K562 (cell line): ENCODE measurements at regions not wholly inside any gene's neighbourhood (a gene's known extent, or its start where the extent isn't known, plus 50 kb on each side); places are given as distances from the start of the nearest gene placed in this dataset.
"Not testable (repeated sequence)": the region's sequence is repeated elsewhere in the genome, so short reads cannot be mapped to it uniquely, and the experiment has no call there.

Experiments
- ATAC-seq: fragments of 200-7000 bp; cut with Tn5 transposase; 3 replicates; pipeline ENCODE4 v1.9.1; 2020; ENCODE audit warnings: moderate library complexity
- BruUV-seq: library from RNA; stranded (reverse); fragments of 400-500 nt; replicated peaks from 2 replicates; lab custom pipeline; 2021; lab: Mats Ljungman, UMichigan
- CTCF ChIA-PET: fragments of 300-600 bp; formaldehyde crosslinking; extraction: SDS; loops from one replicate; lab custom pipeline; 2021; ENCODE audit warnings: low intra/inter-chr PET ratio; lab: Yijun Ruan, JAX
- POLR2A ChIA-PET: fragments of 300-600, 350-650 bp; sonication (Branson Sonifier 250); formaldehyde crosslinking; extraction: SDS; loops from one replicate; lab custom pipeline; 2021; ENCODE audit warnings: antibody characterized with exemption, inconsistent platforms; lab: Yijun Ruan, JAX
- DNase-seq, 4 experiments: peaks; one replicate each; pipeline versions ENCODE4 v3.0.0 to v3.0.0-alpha.2; 2011 to 2018; ENCODE audit warnings: low spot score in 3 of 4, mixed read lengths in 3 of 4; ENCODE audit errors: extremely low read depth in 1 of 4
- FAIRE-seq: peaks from 2 replicates; lab custom pipeline; 2011; peaks lifted over from hg19 to GRCh38; lab: Jason Lieb, UNC
- H2AFZ ChIP-seq: 2 replicates; pipeline ENCODE4 v1.6.0; 2011; ENCODE audit warnings: low read depth, low read length, control low read depth, inconsistent platforms
- H3K27ac ChIP-seq: fragments of 200-600 bp; 3 replicates; pipeline ENCODE4 v1.8.0; 2011; ENCODE audit warnings: low read depth, mild to moderate bottlenecking, control low read depth, inconsistent platforms, low read length, moderate library complexity, mixed read lengths; ENCODE audit errors: extremely low read depth
- H3K27me3 ChIP-seq, 2 experiments: fragments of 300-600 bp in 1 of 2; 2 replicates in 1 of 2; 3 replicates in 1 of 2; pipeline versions ENCODE4 v1.6.0 to v1.8.0; 2011; ENCODE audit warnings: inconsistent platforms in 2 of 2, low read length in 2 of 2, mild to moderate bottlenecking in 1 of 2, mixed read lengths in 1 of 2, moderate library complexity in 1 of 2; ENCODE audit not compliant: control insufficient read depth in 2 of 2, insufficient read depth in 2 of 2
- H3K36me3 ChIP-seq: fragments of 300-600 bp; 3 replicates; pipeline ENCODE4 v1.8.0; 2011; ENCODE audit warnings: mild to moderate bottlenecking, low read length, inconsistent platforms; ENCODE audit not compliant: control insufficient read depth, insufficient read depth
- H3K4me1 ChIP-seq, 2 experiments: fragments of 200-600 bp in 1 of 2; replicated peaks in 1 of 2; 2 replicates in 1 of 2; 3 replicates in 1 of 2; pipeline versions ENCODE4 v1.5.1 to v1.8.0; 2011; ENCODE audit warnings: inconsistent platforms in 2 of 2, low read length in 2 of 2, mild to moderate bottlenecking in 1 of 2, mixed read lengths in 1 of 2, moderate library complexity in 1 of 2; ENCODE audit not compliant: control insufficient read depth in 2 of 2, insufficient read depth in 2 of 2
- H3K4me2 ChIP-seq: 2 replicates; pipeline ENCODE4 v1.6.1; 2011; ENCODE audit warnings: low read length, control low read depth, inconsistent platforms, mixed read lengths; ENCODE audit not compliant: insufficient read depth
- H3K4me3 ChIP-seq: fragments of 200-600 bp; sonication (generic), shearing (Covaris generic); 2 replicates; pipeline ENCODE4 v1.5.1; 2016; ENCODE audit warnings: control low read depth, inconsistent platforms
- H3K79me2 ChIP-seq: fragments of 200-600 bp; 3 replicates; pipeline ENCODE4 v1.8.0; 2011; ENCODE audit warnings: low read length, inconsistent platforms; ENCODE audit not compliant: control insufficient read depth, insufficient read depth
- H3K9ac ChIP-seq, 2 experiments: 2 replicates each; pipeline versions ENCODE4 v1.6.0 to v1.6.1; 2011; ENCODE audit warnings: low read depth in 2 of 2, low read length in 2 of 2, control low read depth in 1 of 2, inconsistent platforms in 1 of 2, mild to moderate bottlenecking in 1 of 2, mixed read lengths in 1 of 2; ENCODE audit not compliant: insufficient read depth in 1 of 2
- H3K9me1 ChIP-seq: one replicate; pipeline ENCODE4 v1.6.0; 2011; ENCODE audit warnings: inconsistent platforms, mild to moderate bottlenecking, low read length, moderate library complexity; ENCODE audit not compliant: control insufficient read depth, insufficient read depth
- H3K9me3 ChIP-seq: replicated peaks from 2 replicates; pipeline ENCODE4 v1.5.1; 2011; ENCODE audit warnings: low read depth, low read length, inconsistent platforms; ENCODE audit not compliant: control insufficient read depth, insufficient read depth
- H4K20me1 ChIP-seq: replicated peaks from 2 replicates; pipeline ENCODE4 v1.6.1; 2011; ENCODE audit warnings: low read length, inconsistent platforms, mixed read lengths; ENCODE audit not compliant: control insufficient read depth, insufficient read depth
- WGBS: fragments of 100-300 bp; shearing (Covaris generic); methylation state at CpG from one replicate; pipeline ENCODE4 v1.1.6; 2016; ENCODE audit warnings: low coverage, mixed read lengths; ENCODE audit not compliant: insufficient coverage; ENCODE audit errors: missing lambda C conversion rate; 5-methylcytosine and 5-hydroxymethylcytosine counted together
- in situ Hi-C: fragments of 300-500 bp; cut with MboI; formaldehyde crosslinking; loops from 4 replicates; pipeline ENCODE4 v1.15.0; 2018; ENCODE audit warnings: inconsistent platforms, mixed read lengths
- intact Hi-C: fragments of 100-400 bp; cut with micrococcal nuclease; formaldehyde crosslinking; loops from 2 replicates; pipeline ENCODE4 v1.14.2; 2022

- H3K9me1 ChIP-seq, DNase-seq, H2AFZ ChIP-seq, H3K36me3 ChIP-seq, H3K79me2 ChIP-seq, BruUV-seq, POLR2A ChIA-PET, in situ Hi-C loops, CTCF ChIA-PET, H3K9ac ChIP-seq, H3K27ac ChIP-seq, H3K4me1 ChIP-seq, H3K9me3 ChIP-seq, H3K4me3 ChIP-seq, FAIRE-seq, intact Hi-C loops, H4K20me1 ChIP-seq, H3K4me2 ChIP-seq, H3K27me3 ChIP-seq: not testable (repeated sequence)
- ATAC-seq, result peak; percentile 60
- WGBS, result 24% methylated on average over 10 of the region's 43 CpGs
Observed at GRCh38 chr21:6126976-6127732, 4394.2 kb upstream of the TPTE start.

- FAIRE-seq, H2AFZ ChIP-seq, H3K79me2 ChIP-seq, H3K9ac ChIP-seq, H3K27ac ChIP-seq, in situ Hi-C loops, POLR2A ChIA-PET, H3K9me1 ChIP-seq, CTCF ChIA-PET, H3K4me3 ChIP-seq, BruUV-seq, intact Hi-C loops, H3K4me2 ChIP-seq, ATAC-seq, H4K20me1 ChIP-seq, DNase-seq, H3K27me3 ChIP-seq, H3K9me3 ChIP-seq, H3K36me3 ChIP-seq, H3K4me1 ChIP-seq: not testable (repeated sequence)
- 0% methylated on average over 1 of the region's 13 CpGs for WGBS
Observed at GRCh38 chr21:6130734-6131133, 4390.6 kb upstream of the TPTE start.

DNA sequence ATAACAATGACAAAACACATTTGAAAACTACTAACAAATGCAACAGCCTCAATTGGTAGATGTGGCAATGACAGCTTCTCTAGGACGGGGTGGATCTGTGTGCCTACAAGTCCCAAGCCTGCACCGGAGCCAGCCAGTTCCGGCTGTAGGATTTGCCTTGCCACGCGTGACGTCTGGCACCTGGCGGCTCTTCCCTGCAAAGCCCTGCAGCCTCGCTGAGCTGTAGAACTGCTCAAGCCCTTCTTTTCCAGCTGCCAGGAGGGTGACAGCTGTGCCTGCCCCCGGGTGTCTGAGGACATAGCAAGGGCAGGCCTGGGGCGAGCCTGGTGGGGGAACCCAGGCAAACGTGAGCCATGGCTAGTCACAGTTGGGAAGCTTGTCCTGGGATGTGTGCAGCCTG lies 4388.0 kb upstream of the TPTE start:
- intact Hi-C loops, H2AFZ ChIP-seq, H3K4me2 ChIP-seq, H3K36me3 ChIP-seq, DNase-seq, H3K4me1 ChIP-seq, ATAC-seq, in situ Hi-C loops, BruUV-seq, FAIRE-seq, POLR2A ChIA-PET, H3K4me3 ChIP-seq, H3K9me3 ChIP-seq, H3K27me3 ChIP-seq, H4K20me1 ChIP-seq, H3K79me2 ChIP-seq, CTCF ChIA-PET, H3K27ac ChIP-seq, H3K9ac ChIP-seq, H3K9me1 ChIP-seq: not testable (repeated sequence)
- WGBS, result no CpG with 5 or more reads among the region's 11 CpGs
